HG02884 (cell line): ENCODE measurements at regions not wholly inside any gene's neighbourhood (a gene's known extent, or its start where the extent isn't known, plus 50 kb on each side); places are given as distances from the start of the nearest gene placed in this dataset.
"Not testable (repeated sequence)": the region's sequence is repeated elsewhere in the genome, so short reads cannot be mapped to it uniquely, and the experiment has no call there.

Experiments used
- ATAC-seq: cut with Tn5 transposase; IDR thresholded peaks from one replicate; pipeline ENCODE4 v1.9.1; 2021; ENCODE audit warnings: mild to moderate bottlenecking, moderate library complexity; ENCODE audit not compliant: unreplicated experiment

- no peak for ATAC-seq
Measured at GRCh38 chr6:130700397-130700796, 126.8 kb upstream of the SMLR1 start.

- no peak for ATAC-seq
Measured at GRCh38 chr6:130708338-130708737, 118.9 kb upstream of the SMLR1 start.

GRCh38 chr6:130711641-130712040 is 115.6 kb upstream of the SMLR1 start:
- not testable (repeated sequence) for ATAC-seq

- ATAC-seq, result no peak
Measured at GRCh38 chr6:130713144-130713543, 114.1 kb upstream of the SMLR1 start.

- no peak for ATAC-seq
Measured at GRCh38 chr6:130715058-130715457, 112.1 kb upstream of the SMLR1 start.

- no peak for ATAC-seq
Measured at GRCh38 chr6:130716466-130716865, 110.7 kb upstream of the SMLR1 start.

- no peak for ATAC-seq
Measured at GRCh38 chr6:130717657-130718056, 109.5 kb upstream of the SMLR1 start.

GRCh38 chr6:130720076-130720715 is 107.0 kb upstream of the SMLR1 start:
- no peak for ATAC-seq

GRCh38 chr6:130724089-130724488 is 103.1 kb upstream of the SMLR1 start:
- ATAC-seq, result no peak

- ATAC-seq, result no peak
Measured at GRCh38 chr6:130725551-130725950, 101.7 kb upstream of the SMLR1 start.

- not testable (repeated sequence) for ATAC-seq
Measured at GRCh38 chr6:130728064-130728463, 99.1 kb upstream of the SMLR1 start.

- no peak for ATAC-seq
Measured at GRCh38 chr6:130730600-130730999, 96.6 kb upstream of the SMLR1 start.

- ATAC-seq, result no peak
Measured at GRCh38 chr6:130734161-130734560, 93.0 kb upstream of the SMLR1 start.

GRCh38 chr6:130740308-130740707 is 86.9 kb upstream of the SMLR1 start:
- ATAC-seq, result no peak

GRCh38 chr6:130742131-130742681 is 85.0 kb upstream of the SMLR1 start:
- no peak for ATAC-seq

GRCh38 chr6:130743175-130743574 is 84.0 kb upstream of the SMLR1 start:
- ATAC-seq, result no peak

GRCh38 chr6:130744576-130745366 is 82.4 kb upstream of the SMLR1 start:
- no peak for ATAC-seq

GRCh38 chr6:130748041-130748440 is 79.2 kb upstream of the SMLR1 start:
- ATAC-seq, result no peak

GRCh38 chr6:130749402-130749801 is 77.8 kb upstream of the SMLR1 start:
- no peak for ATAC-seq

GRCh38 chr6:130752267-130752666 is 74.9 kb upstream of the SMLR1 start:
- no peak for ATAC-seq

- no peak for ATAC-seq
Measured at GRCh38 chr6:130754786-130755367, 72.3 kb upstream of the SMLR1 start.
